B cell (primary cell): ENCODE measurements at regions not wholly inside any gene's neighbourhood (a gene's known extent, or its start where the extent isn't known, plus 50 kb on each side); places are given as distances from the start of the nearest gene placed in this dataset.

Experiments used
- ATAC-seq: fragments of 200-7000 bp; cut with Tn5 transposase; one replicate; pipeline ENCODE4 v1.10.0; 2021; ENCODE audit warnings: low read depth, mild to moderate bottlenecking, moderate number of reproducible peaks, moderate library complexity
- CTCF ChIA-PET: fragments of 350-600 bp; sonication (Branson Sonifier 250); formaldehyde crosslinking; loops from one replicate; lab custom pipeline; 2021; ENCODE audit warnings: antibody characterized with exemption, inconsistent platforms; lab: Charles Lee
- POLR2A ChIA-PET: fragments of 350-600 bp; sonication (Branson Sonifier 250); formaldehyde crosslinking; loops from one replicate; lab custom pipeline; 2021; ENCODE audit warnings: antibody characterized with exemption; lab: Charles Lee
- DNase-seq: peaks from one replicate; pipeline ENCODE4 v3.0.0; 2013
- H2AFZ ChIP-seq: 2 replicates; pipeline ENCODE4 v1.6.1; 2012; ENCODE audit warnings: mild to moderate bottlenecking, low read depth, low read length; ENCODE audit not compliant: insufficient read depth, poor library complexity, severe bottlenecking
- H3K27ac ChIP-seq, 2 donors: 1 replicate in 1 of 2; 2 replicates in 1 of 2; pipeline ENCODE4 v1.5.1; 2012 to 2013; ENCODE audit warnings: low read length in 2 of 2, mild to moderate bottlenecking in 2 of 2, moderate library complexity in 1 of 2
- H3K27me3 ChIP-seq, 4 experiments: fragments of 200-600 bp in 1 of 4; sonication (generic) in 1 of 4; replicated peaks in 1 of 4; 1 replicate in 2 of 4; 2 replicates in 2 of 4; pipeline versions ENCODE4 v1.6.1 to v1.7.0; 2013 to 2016; ENCODE audit warnings: low read length in 3 of 4, mild to moderate bottlenecking in 2 of 4, mixed read lengths in 1 of 4, moderate library complexity in 1 of 4; ENCODE audit not compliant: insufficient read depth in 4 of 4, control insufficient read depth in 3 of 4; ENCODE audit errors: control extremely low read depth in 1 of 4
- H3K36me3 ChIP-seq, 2 experiments: replicated peaks in 1 of 2; 1 replicate in 1 of 2; 2 replicates in 1 of 2; pipeline versions ENCODE4 v1.6.1 to v1.7.1; 2013; ENCODE audit warnings: low read length in 1 of 2; ENCODE audit not compliant: insufficient read depth in 2 of 2, control insufficient read depth in 1 of 2; ENCODE audit errors: control extremely low read depth in 1 of 2, extremely low read depth in 1 of 2
- H3K4me1 ChIP-seq, 2 donors: fragments of 200-600 bp in 1 of 2; sonication (generic) in 1 of 2; 1 replicate in 1 of 2; 2 replicates in 1 of 2; pipeline versions ENCODE4 v1.5.1 to v1.6.1; 2013 to 2017; ENCODE audit warnings: low read length in 2 of 2; ENCODE audit not compliant: control insufficient read depth in 2 of 2, insufficient read depth in 2 of 2
- H3K4me2 ChIP-seq: replicated peaks from 2 replicates; pipeline ENCODE3; 2012; ENCODE audit warnings: mild to moderate bottlenecking, low read depth, low read length; ENCODE audit not compliant: poor library complexity, severe bottlenecking
- H3K4me3 ChIP-seq, 5 experiments: fragments of 200-600 bp in 1 of 5; sonication (generic) in 1 of 5; 1 replicate in 3 of 5; 2 replicates in 2 of 5; pipeline versions ENCODE4 v1.5.1 to v1.7.0; 2011 to 2016; ENCODE audit warnings: low read length in 4 of 5, mild to moderate bottlenecking in 4 of 5, low read depth in 2 of 5, control low read depth in 1 of 5, moderate library complexity in 1 of 5; ENCODE audit not compliant: insufficient read depth in 1 of 5; ENCODE audit errors: control extremely low read depth in 1 of 5, extremely low read depth in 1 of 5
- H3K79me2 ChIP-seq: fragments of 200-600 bp; sonication (generic); one replicate; pipeline ENCODE4 v1.6.0; 2016; ENCODE audit warnings: low read length; ENCODE audit not compliant: control insufficient read depth, insufficient read depth
- H3K9ac ChIP-seq: fragments of 200-600 bp; sonication (generic); 2 replicates; pipeline ENCODE4 v1.6.1; 2017; ENCODE audit warnings: mild to moderate bottlenecking, low read length, moderate library complexity
- H3K9me3 ChIP-seq, 3 donors: one replicate each; pipeline versions ENCODE4 v1.6.1 to v1.7.1; 2013; ENCODE audit warnings: low read length in 2 of 3; ENCODE audit not compliant: control insufficient read depth in 2 of 3, insufficient read depth in 1 of 3; ENCODE audit errors: control extremely low read depth in 1 of 3
- H4K20me1 ChIP-seq: 2 replicates; pipeline ENCODE4 v1.6.0; 2012; ENCODE audit warnings: mild to moderate bottlenecking, low read length; ENCODE audit not compliant: insufficient read depth, control insufficient read depth, poor library complexity, severe bottlenecking
- H3K27ac Mint-ChIP-seq: one replicate; pipeline ENCODE4 v1.8.0; 2021; ENCODE audit warnings: mixed read lengths
- H3K27me3 Mint-ChIP-seq: one replicate; pipeline ENCODE4 v1.8.0; 2021; ENCODE audit warnings: mixed read lengths
- H3K4me1 Mint-ChIP-seq: one replicate; pipeline ENCODE4 v1.8.0; 2021; ENCODE audit warnings: mixed read lengths
- H3K4me3 Mint-ChIP-seq: one replicate; pipeline ENCODE4 v1.8.0; 2021; ENCODE audit warnings: mixed read lengths
- H3K9me3 Mint-ChIP-seq: one replicate; pipeline ENCODE4 v1.8.0; 2022; ENCODE audit warnings: mixed read lengths; ENCODE audit not compliant: insufficient read depth
- EZH2 ChIP-seq: IDR thresholded peaks from 2 replicates; pipeline ENCODE4 v1.6.1; 2012; ENCODE audit warnings: borderline replicate concordance, low read depth, mild to moderate bottlenecking, moderate library complexity, low read length; ENCODE audit not compliant: insufficient read depth, poor library complexity, severe bottlenecking
- WGBS: methylation state at CpG from one replicate; pipeline ENCODE4 v1.1.5; 2013; ENCODE audit warnings: missing lambda C conversion rate; ENCODE audit not compliant: insufficient coverage; 5-methylcytosine and 5-hydroxymethylcytosine counted together
- intact Hi-C: fragments of 100-400 bp; cut with micrococcal nuclease; formaldehyde crosslinking; loops from one replicate; pipeline ENCODE4 v1.10.0; 2022
- TF ChIP-seq, protein P1 (sequence below): fragments of 200-600 bp; IDR thresholded peaks from one replicate; pipeline ENCODE4 v1.8.0; 2022; ENCODE audit warnings: antibody characterized with exemption, mild to moderate bottlenecking

GRCh38 chr1:208542309-208542708 is 298.1 kb upstream of the PLXNA2 start:
- no peaks in the 10 kb centered on the region for H3K79me2 ChIP-seq
- TF ChIP-seq, protein P1, sequence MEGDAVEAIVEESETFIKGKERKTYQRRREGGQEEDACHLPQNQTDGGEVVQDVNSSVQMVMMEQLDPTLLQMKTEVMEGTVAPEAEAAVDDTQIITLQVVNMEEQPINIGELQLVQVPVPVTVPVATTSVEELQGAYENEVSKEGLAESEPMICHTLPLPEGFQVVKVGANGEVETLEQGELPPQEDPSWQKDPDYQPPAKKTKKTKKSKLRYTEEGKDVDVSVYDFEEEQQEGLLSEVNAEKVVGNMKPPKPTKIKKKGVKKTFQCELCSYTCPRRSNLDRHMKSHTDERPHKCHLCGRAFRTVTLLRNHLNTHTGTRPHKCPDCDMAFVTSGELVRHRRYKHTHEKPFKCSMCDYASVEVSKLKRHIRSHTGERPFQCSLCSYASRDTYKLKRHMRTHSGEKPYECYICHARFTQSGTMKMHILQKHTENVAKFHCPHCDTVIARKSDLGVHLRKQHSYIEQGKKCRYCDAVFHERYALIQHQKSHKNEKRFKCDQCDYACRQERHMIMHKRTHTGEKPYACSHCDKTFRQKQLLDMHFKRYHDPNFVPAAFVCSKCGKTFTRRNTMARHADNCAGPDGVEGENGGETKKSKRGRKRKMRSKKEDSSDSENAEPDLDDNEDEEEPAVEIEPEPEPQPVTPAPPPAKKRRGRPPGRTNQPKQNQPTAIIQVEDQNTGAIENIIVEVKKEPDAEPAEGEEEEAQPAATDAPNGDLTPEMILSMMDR: no peak
- TF ChIP-seq EZH2: no peak
- H3K4me1 Mint-ChIP-seq: peaks cover 2% of the 10 kb centered on the region
- H4K20me1 ChIP-seq: no peaks in the 10 kb centered on the region
- no peak overlapping the region for H3K4me3 Mint-ChIP-seq
- no peak overlapping the region for H3K27ac Mint-ChIP-seq
- no peaks in the 10 kb centered on the region for H3K27me3 ChIP-seq
- no peak overlapping the region for H3K4me3 ChIP-seq
- ATAC-seq: no peak
- DNase-seq: no peak
- H3K27me3 Mint-ChIP-seq: no peaks in the 10 kb centered on the region
- intact Hi-C loops: no loop called here
- H3K36me3 ChIP-seq: no peaks in the 10 kb centered on the region
- POLR2A ChIA-PET: no interaction called here
- no peak overlapping the region for H3K4me2 ChIP-seq
- no peaks in the 10 kb centered on the region for H3K9me3 Mint-ChIP-seq
- H3K27ac ChIP-seq: no peak overlapping the region
- H3K4me1 ChIP-seq: no peaks in the 10 kb centered on the region
- H2AFZ ChIP-seq: no peak overlapping the region
- H3K9ac ChIP-seq: no peak overlapping the region
- CTCF ChIA-PET: no interaction called here
- no peaks in the 10 kb centered on the region for H3K9me3 ChIP-seq
- 92% methylated on average over 2 of the region's 3 CpGs for WGBS

DNA sequence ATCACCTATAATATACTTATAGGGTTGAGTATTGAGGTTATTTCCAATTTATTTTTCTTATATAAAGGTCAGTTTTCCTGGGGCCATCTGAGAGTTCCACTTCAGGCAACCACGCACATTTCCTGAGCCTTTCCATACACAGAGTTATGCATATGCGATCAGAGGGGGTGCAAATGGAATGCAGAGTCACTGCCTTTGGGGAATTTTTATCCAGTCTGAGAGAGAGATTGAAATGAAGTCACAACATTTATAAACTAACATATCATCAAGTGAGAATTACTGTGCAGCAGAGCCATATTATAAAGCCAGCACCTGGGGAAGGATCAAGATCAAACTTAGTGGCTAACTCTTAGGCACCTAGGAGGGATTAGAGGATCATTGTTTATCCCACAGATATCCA is 299.9 kb upstream of the PLXNA2 start:
- ATAC-seq: no peak
- no peak overlapping the region for H3K27ac Mint-ChIP-seq
- DNase-seq: no peak

More for the DNA sequence above, 299.9 kb upstream of the PLXNA2 start:
- Mint-ChIP-seq H3K4me3 (no peak overlapping the region), H3K27me3 (peaks cover 4% of the 10 kb centered on the region), H3K9me3 (no peaks in the 10 kb centered on the region), H3K4me1 (peaks cover 2% of the 10 kb centered on the region)
- POLR2A ChIA-PET: no interaction called here
- CTCF ChIA-PET: no interaction called here
- H3K79me2 ChIP-seq: no peaks in the 10 kb centered on the region
- TF ChIP-seq, protein P1: no peak
- TF ChIP-seq EZH2: no peak
- H4K20me1 ChIP-seq: no peaks in the 10 kb centered on the region
- intact Hi-C loops: no loop called here
- no peaks in the 10 kb centered on the region for H3K9me3 ChIP-seq
- H3K27me3 ChIP-seq: no peaks in the 10 kb centered on the region
- H3K36me3 ChIP-seq: no peaks in the 10 kb centered on the region
- no peak overlapping the region for H3K9ac ChIP-seq
- H2AFZ ChIP-seq: no peak overlapping the region
- no peaks in the 10 kb centered on the region for H3K4me1 ChIP-seq
- H3K4me3 ChIP-seq: no peak overlapping the region
- no CpG with 5 or more reads among the region's 2 CpGs for WGBS
- no peak overlapping the region for H3K4me2 ChIP-seq
- no peak overlapping the region for H3K27ac ChIP-seq
